ENCODE measurements at regions not wholly inside any gene's neighbourhood (a gene's known extent, or its start where the extent isn't known, plus 50 kb on each side); places are given as distances from the start of the nearest gene placed in this dataset.

GRCh38 chr9:80449513-80449912 lies 877.7 kb downstream of the TLE4 start:
- TF ChIP-seq CTCF (IDR thresholded peaks at IDR 0.05) (no peak), POLR2A (IDR thresholded peaks at IDR 0.05) (no peak)
